ENCODE measurements at regions not wholly inside any gene's neighbourhood (a gene's known extent, or its start where the extent isn't known, plus 50 kb on each side); places are given as distances from the start of the nearest gene placed in this dataset.

DNA sequence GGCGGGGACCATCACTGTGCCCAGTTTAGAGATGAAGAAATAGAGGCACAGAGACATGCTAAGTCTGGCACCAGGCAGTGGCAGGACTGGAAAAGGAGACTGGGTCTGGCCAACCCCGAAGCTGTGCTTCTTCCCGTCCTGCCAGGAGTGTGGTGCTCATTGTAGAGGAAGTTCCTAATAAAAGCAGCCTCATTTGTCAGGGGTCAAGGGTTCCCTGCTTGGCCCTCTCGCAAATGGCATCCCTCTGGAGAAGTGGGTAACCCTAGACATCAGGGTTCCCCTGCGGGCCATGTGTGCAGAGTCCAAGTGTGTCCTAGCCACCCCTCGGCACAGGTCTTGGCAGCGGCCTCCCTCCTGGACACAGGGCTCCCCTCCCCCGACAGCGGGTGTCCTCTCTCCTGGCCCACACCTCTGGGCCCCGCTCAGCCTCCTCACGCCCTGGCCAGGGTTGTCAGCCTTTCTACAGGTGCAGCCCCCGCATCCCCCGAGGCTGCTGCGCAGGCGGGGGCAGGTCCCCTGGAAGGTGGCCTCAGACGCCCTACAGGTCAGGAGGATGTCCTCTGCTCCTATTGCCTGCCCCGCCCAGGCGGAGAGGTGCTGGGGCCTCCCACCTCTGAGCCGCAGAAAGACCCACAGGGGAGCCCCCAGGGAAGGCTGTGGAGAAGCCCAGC is 61.8 kb upstream of the PRR20G start:
- DNase-seq (ENCODE audit: low read depth), result no peak

DNA sequence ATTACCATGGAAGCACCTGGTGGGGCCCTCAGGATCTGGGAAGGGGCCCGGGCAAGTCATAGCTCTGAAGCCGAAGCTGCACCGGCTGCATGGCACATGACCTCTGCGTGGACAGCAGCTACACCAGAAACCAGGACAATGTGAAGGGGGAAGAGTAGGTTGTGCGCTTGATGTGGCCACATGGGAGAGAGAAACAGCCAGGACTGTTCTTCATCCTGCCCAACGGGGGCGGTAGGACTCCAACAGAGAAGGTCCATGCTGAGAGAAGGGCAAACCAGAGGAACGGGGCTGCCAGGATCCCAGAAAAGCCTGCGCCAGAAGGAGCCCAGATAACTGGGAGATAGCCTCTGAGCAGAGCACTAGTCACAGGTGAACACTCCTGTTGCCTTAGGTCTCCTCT is 54.9 kb upstream of the PRR20G start:
- no peak for DNase-seq (ENCODE audit: low read depth)

GRCh38 chr3:127339928-127340861 is 52.3 kb upstream of the PRR20G start:
- DNase-seq (ENCODE audit: low read depth), result no peak

GRCh38 chr3:127339016-127339415 is 51.2 kb upstream of the PRR20G start:
- no peak for DNase-seq (ENCODE audit: low read depth)

- DNase-seq (ENCODE audit: low read depth), result no peak
These were observed 50.2 kb upstream of the PRR20G start for GRCh38 chr3:127337911-127338531.

All from stromal cell of bone marrow (primary cell).